NCI-H1105 (cell line): ENCODE measurements at regions not wholly inside any gene's neighbourhood (a gene's known extent, or its start where the extent isn't known, plus 50 kb on each side); places are given as distances from the start of the nearest gene placed in this dataset.
A peak's percentile ranks its signal among the peaks of the same experiment; 100 is the strongest.
"Not testable (repeated sequence)": the region's sequence is repeated elsewhere in the genome, so short reads cannot be mapped to it uniquely, and the experiment has no call there.

Experiments used
- DNase-seq: peaks from one replicate; lab custom pipeline; 2025; lab: John Stamatoyannopoulos, UW

GRCh38 chr7:16089801-16090200 lies 331.5 kb downstream of the CRPPA start:
- no peak for DNase-seq

GRCh38 chr7:16089191-16089590 lies 332.1 kb downstream of the CRPPA start:
- no peak for DNase-seq

GRCh38 chr7:16086743-16087142 lies 334.6 kb downstream of the CRPPA start:
- DNase-seq = no peak

GRCh38 chr7:16085780-16086179 lies 335.6 kb downstream of the CRPPA start:
- not testable (repeated sequence) for DNase-seq

DNA sequence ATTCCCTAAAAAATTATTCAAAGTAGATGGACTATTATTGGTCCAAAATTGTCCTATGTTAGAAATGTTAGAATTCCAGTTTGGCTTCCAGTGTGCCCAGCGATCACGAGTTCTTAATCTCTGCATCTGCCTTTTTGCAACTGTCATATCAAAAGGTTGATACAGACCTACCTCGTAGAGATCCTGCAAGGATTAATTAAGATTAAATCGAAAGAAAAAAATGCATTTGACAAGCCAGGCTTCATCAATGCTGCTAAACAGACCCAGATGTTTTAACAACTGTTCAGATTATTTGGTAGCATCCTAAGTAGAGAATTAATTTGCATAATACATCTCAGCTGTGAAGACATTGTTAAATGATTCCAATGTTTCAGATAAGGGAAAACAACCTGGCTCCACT lies 336.5 kb downstream of the CRPPA start:
- DNase-seq = no peak

DNA sequence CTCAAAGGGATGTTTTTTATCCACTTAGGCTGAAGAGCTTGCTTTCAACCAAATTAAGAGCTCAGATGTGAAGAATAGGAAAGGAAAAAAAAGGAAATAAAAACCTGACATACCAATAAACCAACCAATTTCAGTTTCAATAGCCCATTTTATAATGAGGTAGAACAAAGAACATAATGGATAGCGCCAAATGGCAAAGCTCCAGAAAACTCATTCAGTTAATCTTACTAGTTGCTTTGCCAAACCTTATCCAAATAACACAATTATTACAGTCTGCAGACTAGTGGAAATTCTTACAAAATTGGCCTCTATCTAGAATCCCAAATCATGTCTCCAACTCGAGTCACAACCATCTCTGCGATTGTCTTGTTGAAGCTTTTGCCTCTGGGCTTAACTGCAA lies 337.0 kb downstream of the CRPPA start:
- DNase-seq = peak; percentile 75

DNA sequence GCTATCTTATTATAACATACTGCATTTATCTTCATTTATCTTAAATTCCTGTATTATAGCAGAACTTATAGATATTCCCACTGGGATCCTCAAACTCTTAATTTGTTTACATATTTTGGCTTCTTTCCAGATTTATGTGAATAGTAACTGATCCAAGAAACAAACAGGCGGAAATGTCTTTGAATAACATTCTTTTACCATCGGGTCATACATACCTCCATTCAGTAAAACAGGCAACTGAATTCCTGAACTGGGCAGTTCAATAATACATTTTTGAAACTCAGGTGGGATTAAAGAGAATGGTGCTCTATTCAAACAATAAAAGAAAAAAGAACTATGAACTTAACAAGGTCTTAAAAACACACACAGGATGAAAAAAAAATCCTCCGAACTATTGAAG lies 337.4 kb downstream of the CRPPA start:
- peak; percentile 6 for DNase-seq

DNA sequence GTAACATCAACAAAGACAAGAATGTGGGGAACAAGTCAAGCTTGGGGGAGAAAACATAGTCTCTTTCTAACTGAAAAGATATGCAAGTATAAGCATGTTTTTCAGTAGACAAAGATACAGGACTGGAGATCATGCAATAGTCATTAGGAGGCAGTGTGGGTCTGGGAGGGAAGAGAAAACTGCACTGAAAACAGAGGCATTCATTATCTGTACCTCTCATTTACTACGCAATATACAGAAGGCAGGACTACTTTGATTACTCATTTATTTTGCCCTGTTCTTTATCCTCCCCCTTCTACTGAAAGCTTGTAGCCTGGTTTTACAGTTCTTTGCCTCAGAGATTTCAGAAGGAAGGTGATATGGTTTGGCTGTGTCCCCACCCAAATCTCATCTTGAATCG lies 341.2 kb downstream of the CRPPA start:
- DNase-seq = no peak

DNA sequence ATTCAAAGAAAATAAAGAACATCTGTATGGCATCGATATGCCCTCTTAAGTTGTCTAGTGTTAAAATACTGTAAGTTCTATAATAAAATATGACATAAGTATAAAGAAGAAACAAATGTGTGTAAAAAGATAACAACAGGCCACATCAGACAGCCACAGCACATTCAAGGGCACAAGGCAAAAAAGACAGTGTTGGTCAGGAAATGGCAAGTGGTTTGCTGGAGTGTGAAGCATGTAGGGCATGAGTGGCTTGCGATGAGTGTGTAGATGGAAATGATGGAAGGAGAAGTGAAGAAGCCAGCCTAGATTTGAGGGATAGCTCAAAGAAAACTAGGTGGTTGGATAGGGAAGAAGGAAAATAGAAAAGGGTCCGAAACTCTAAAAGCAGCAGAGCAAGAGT lies 341.6 kb downstream of the CRPPA start:
- DNase-seq = no peak

DNA sequence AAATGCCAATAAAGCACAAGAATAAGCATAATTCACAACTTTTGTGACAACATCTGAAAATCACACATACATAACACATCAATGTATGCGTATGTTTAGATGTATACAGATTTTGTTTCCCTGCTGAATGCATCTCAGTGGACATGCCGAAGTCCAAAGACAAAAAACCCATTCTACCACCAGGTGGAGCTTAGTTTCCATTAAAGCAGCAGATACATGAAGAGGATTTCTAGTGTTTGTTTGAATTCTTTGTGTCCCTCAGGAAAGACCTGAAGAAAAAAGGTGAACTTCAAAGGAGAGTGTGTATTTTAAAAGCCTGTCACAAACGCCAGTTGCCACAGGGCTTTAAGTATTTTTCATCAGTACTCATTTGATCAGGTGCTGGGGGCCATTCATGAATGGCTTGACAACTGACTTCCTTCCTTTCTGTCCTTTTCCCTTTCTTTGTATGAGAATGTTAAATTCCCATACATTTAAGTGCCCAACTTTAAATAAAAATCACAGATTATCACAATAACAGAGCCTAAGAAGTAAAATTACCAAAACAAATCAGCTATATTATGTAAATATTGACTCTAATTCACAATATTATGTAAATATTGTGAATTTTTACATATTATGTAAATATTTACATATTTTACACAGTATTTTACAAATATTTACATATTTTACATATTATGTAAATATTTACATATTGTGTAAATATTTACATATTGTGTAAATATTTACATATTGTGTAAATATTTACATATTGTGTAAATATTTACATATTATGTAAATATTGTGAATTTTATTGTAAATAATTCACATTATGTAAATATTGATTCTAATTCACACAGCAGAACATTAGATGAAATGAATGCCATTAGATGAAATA lies 343.0 kb downstream of the CRPPA start:
- peak; percentile 55 for DNase-seq

GRCh38 chr7:16071246-16071857 lies 350.0 kb downstream of the CRPPA start:
- peak; percentile 76 for DNase-seq

- DNase-seq = no peak
These were observed 350.5 kb downstream of the CRPPA start for GRCh38 chr7:16070806-16071205.

DNA sequence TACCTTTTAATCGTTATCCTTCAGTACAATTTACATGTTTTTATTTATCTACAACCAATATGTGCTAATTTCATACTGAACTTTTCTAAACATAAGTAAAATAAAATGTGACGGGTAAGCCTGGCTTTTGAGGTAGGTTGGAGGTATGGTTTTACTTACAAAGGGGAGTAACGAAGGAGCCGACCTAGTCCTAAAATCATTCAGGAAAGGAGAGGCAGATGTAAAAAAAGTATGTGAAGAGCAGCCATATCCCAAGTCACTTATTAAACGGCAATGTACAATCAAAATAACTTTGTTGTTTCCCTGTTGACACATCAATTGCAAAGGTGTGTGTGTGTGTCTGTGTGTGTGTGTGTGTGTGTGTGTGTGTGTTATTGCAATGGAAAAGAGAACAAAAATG lies 351.3 kb downstream of the CRPPA start:
- no peak for DNase-seq

- no peak for DNase-seq
These were observed 353.2 kb downstream of the CRPPA start for GRCh38 chr7:16068183-16068582.

GRCh38 chr7:16067711-16068110 lies 353.6 kb downstream of the CRPPA start:
- DNase-seq = peak; percentile 52

DNA sequence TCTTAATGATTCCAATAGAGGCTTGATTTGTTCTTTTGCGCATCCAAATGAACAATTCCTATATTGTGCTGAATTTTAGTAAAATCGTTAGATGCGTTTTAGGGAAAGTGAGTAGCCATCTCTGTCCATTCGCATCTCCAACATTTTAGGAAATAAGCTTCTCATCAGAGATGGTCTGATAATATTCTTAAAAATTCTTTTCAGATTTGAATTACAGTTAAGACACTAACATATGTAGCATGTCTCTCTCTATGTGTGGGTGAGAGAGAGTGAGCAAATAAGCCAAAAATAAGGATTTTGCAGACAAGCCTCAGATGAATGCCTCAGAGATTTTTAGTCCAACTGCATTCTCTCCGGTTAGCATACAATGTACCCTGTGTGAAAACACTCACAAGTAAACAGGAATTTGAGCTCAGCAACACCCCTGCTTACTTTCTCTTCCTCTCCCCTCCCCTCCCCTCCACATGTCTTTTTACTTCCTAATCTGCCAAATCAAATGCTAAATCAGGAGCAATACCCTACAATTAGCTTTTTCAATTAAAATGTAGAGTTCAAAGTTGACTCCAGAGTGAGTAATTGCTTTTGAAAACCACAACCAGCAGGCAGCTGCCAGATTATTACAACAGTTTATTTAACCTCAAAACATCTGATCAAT lies 354.4 kb downstream of the CRPPA start:
- DNase-seq = peak; percentile 45

DNA sequence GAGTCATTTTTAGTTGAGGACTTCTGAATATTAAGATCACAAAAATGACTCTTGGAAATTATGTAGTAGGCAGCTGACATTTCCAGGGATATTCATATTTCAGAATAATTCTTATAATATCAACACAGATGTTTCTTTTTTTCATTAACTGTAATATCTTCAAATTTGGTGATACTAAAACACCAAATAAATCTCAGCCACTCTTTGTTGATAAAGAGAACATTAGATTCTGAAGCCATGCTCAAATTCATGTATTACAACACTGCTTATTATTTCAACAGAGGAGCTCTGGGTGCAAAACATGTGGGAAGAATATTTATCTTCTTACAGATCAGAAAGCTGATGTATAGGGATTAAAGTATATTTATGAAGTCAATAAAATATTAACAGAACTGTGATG lies 355.4 kb downstream of the CRPPA start:
- no peak for DNase-seq

DNA sequence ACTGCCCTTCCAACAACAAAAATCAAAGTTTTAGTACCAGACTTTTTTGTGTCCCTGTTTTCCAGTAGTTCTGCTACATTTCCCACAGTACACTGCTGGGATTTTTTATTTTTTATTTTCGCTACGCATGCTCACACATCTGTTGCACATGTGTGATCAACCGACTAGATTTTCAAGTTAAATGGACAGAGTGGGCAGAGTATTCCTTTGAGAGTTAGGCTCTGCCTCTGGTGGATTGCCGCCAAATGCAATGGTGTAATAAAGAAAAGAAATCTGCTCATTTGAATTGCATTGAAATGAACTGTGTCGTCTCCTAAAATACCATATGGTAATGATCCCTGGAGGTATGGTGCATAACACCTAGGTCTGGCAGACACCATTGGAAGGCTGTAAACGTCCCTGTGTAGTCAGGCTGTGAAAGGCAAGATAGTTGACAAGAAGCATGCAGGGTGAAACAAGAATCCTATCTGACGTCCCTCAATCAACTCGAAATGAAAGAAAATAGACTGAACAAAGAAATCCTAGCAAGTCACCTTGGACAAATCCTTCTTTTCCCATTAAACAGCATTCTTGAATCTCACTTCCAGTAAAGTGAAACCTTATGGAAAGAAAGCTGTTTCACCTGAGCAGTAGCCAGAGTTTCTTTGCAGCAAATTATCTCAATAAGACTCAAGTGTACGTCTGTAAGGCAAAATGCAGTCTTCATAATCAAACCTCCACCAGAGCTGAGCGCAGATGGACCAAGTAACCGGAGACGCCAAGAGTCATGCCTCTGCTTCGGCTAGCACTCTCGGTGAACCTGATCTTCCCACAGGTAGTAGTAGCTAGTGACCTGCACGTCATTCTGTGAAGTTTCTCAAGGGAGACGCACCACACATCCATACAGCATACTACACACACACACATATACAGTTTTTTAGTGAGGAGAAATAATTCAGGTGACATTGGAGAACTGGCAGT lies 357.3 kb downstream of the CRPPA start:
- DNase-seq = no peak

DNA sequence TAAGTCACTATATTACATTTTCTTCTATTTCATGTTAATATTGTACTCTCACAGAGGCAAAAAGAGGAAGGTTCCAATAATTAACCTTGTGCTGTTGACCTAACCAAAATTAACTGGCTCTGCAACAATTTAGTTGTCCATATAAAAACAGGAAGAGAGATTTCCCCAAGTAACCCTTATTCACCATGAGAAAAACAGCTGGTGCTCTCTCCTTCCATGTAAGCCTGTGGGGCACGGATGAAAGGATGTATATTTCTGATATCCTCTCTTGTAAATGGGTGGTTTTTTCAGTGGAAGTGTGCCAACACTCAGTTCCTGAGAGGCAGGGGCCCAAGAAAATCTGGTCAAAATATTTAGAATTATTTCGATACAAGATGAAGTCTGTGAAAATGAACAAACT lies 358.1 kb downstream of the CRPPA start:
- DNase-seq = no peak

- DNase-seq = no peak
These were observed 359.1 kb downstream of the CRPPA start for GRCh38 chr7:16062269-16062668.

DNA sequence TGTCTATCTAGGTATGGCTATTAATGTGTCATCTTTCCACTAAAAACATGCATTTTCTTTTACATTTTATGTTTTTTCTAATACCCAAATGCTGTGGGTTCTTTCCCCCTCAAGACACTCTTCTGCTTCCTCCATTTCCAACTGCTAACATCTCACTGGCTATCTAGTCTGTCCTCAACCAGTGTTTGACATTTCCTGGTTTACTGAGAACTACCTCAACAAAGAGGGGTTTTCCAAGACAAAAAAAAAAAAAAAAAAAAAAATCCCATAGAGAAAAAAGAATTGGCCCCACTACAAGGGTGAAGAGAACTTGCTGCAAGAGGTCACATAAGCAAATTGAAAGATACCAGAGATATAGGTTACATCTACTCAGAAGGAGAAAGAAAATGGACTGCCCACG lies 359.7 kb downstream of the CRPPA start:
- no peak for DNase-seq

DNA sequence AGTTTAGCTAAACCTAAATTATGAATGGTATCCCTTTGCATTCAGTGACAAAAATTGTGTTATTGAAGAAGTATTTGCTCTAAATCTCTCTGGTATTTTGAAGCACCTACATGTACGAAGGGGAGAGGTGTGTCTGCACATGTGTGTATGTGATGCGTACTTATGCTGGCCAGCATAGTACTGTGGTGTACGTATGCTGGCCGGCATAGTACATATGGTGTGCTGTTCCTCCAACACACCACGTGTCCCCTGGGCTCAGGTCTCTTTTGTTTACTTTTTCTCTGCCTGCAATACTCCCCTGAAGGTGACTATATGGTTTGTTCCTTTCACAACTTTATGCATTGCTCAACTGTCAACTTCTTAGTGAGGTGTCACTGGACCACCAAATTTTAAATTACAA lies 360.3 kb downstream of the CRPPA start:
- no peak for DNase-seq
